ENCODE measurements at regions not wholly inside any gene's neighbourhood (a gene's known extent, or its start where the extent isn't known, plus 50 kb on each side); places are given as distances from the start of the nearest gene placed in this dataset.

DNA sequence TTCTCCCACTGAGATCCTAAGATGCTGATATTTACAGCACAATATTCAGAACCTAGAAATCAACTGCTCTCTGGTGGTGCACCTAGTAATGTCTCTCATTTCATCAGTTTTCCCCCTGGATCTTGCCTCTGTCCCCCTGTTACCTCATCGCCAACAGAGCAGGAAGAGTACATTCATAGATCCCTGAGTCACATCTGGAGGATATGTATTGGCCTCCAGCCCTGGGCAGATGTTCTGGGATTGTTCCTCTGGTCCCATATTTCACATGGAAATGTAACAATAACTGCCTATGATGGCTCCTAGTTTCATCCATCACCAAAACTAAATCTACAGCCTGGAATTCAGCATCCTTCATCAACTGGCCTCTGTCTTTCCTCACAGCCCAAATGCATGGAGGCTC is 278.8 kb upstream of the SLC14A2 start:
- Histone ChIP-seq H3K4me1 (ENCODE audit: control insufficient read depth, extremely low read depth, insufficient read depth, low read length) (no peaks in the 10 kb centered on the region), H3K27ac (ENCODE audit: insufficient read depth, low read depth, low read length) (no peak overlapping the region), H3K4me2 (ENCODE audit: insufficient read depth, low read length) (no peak overlapping the region), H3K9me1 (replicated peaks; ENCODE audit: control insufficient read depth, extremely low read depth, insufficient read depth, low read length) (no peaks in the 10 kb centered on the region), H3K79me2 (ENCODE audit: control insufficient read depth, insufficient read depth, low read length) (no peaks in the 10 kb centered on the region), H3K27me3 (ENCODE audit: control insufficient read depth in 2 of 2, insufficient read depth in 2 of 2, low read length in 2 of 2) (no peaks in the 10 kb centered on the region), H3K4me3 (replicated peaks in 1 of 3; ENCODE audit: insufficient read depth in 1 of 3, low read depth in 1 of 3, low read length in 3 of 3) (no peak overlapping the region), H3K36me3 (ENCODE audit: control insufficient read depth in 2 of 2, extremely low read depth in 1 of 2, insufficient read depth in 2 of 2, low read length in 2 of 2) (no peaks in the 10 kb centered on the region), H3K9ac (replicated peaks; ENCODE audit: extremely low read depth, insufficient read depth, low read length) (no peak overlapping the region), H2AFZ (ENCODE audit: low read depth, low read length) (no peak overlapping the region), H3K9me3 (replicated peaks; ENCODE audit: control insufficient read depth, insufficient read depth, low read length) (no peaks in the 10 kb centered on the region), H4K20me1 (replicated peaks; ENCODE audit: control insufficient read depth, extremely low read depth, insufficient read depth, low read length) (no peaks in the 10 kb centered on the region)
- intact Hi-C loops (cut with micrococcal nuclease): no loop called here
- DNase-seq (ENCODE audit: low read depth, low spot score) (no peak), FAIRE-seq (no peak)
- dilution Hi-C loops (cut with MboI; ENCODE audit: extremely low pct_ligation_motif_present, low sequenced_read_pairs): no loop called here
- ChIA-PET POLR2A (no interaction called here), CTCF (no interaction called here)
- BruUV-seq (replicated peaks): no TSS peak
- TF ChIP-seq GATA2 (IDR thresholded peaks at IDR 0.05; ENCODE audit: insufficient read depth, insufficient read length, low read depth, low read length) (no peak), MYC (IDR thresholded peaks at IDR 0.05; ENCODE audit: low read depth, low read length) (no peak), POLR2AphosphoS5 (IDR thresholded peaks at IDR 0.05; ENCODE audit: insufficient read depth, low read depth, low read length) (no peak), JUN (IDR thresholded peaks at IDR 0.05; ENCODE audit: borderline replicate concordance, insufficient read depth, insufficient read length, low read depth) (no peak), EZH2 (IDR thresholded peaks at IDR 0.05; ENCODE audit: borderline replicate concordance, low read depth, low read length, severe bottlenecking) (no peak), FOS (IDR thresholded peaks at IDR 0.05; ENCODE audit: borderline replicate concordance, insufficient read depth, low read length) (no peak)
- TF ChIP-seq, protein P1, sequence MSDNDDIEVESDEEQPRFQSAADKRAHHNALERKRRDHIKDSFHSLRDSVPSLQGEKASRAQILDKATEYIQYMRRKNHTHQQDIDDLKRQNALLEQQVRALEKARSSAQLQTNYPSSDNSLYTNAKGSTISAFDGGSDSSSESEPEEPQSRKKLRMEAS (IDR thresholded peaks at IDR 0.05; ENCODE audit: insufficient read depth, insufficient read length): no peak
- TF ChIP-seq, protein P2, sequence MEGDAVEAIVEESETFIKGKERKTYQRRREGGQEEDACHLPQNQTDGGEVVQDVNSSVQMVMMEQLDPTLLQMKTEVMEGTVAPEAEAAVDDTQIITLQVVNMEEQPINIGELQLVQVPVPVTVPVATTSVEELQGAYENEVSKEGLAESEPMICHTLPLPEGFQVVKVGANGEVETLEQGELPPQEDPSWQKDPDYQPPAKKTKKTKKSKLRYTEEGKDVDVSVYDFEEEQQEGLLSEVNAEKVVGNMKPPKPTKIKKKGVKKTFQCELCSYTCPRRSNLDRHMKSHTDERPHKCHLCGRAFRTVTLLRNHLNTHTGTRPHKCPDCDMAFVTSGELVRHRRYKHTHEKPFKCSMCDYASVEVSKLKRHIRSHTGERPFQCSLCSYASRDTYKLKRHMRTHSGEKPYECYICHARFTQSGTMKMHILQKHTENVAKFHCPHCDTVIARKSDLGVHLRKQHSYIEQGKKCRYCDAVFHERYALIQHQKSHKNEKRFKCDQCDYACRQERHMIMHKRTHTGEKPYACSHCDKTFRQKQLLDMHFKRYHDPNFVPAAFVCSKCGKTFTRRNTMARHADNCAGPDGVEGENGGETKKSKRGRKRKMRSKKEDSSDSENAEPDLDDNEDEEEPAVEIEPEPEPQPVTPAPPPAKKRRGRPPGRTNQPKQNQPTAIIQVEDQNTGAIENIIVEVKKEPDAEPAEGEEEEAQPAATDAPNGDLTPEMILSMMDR (IDR thresholded peaks at IDR 0.05; ENCODE audit: extremely low read depth in 1 of 2, insufficient read depth in 1 of 2, low read depth in 1 of 2, low read length in 2 of 2): no peak

Measured in endothelial cell of umbilical vein (primary cell).